Left kidney (tissue), 1 donor: ENCODE measurements at regions not wholly inside any gene's neighbourhood (a gene's known extent, or its start where the extent isn't known, plus 50 kb on each side); places are given as distances from the start of the nearest gene placed in this dataset.
A peak's percentile ranks its signal among the peaks of the same experiment; 100 is the strongest.

Experiments
- DNase-seq: peaks from one replicate; pipeline ENCODE4 v3.0.0-alpha.2; 2013

DNA sequence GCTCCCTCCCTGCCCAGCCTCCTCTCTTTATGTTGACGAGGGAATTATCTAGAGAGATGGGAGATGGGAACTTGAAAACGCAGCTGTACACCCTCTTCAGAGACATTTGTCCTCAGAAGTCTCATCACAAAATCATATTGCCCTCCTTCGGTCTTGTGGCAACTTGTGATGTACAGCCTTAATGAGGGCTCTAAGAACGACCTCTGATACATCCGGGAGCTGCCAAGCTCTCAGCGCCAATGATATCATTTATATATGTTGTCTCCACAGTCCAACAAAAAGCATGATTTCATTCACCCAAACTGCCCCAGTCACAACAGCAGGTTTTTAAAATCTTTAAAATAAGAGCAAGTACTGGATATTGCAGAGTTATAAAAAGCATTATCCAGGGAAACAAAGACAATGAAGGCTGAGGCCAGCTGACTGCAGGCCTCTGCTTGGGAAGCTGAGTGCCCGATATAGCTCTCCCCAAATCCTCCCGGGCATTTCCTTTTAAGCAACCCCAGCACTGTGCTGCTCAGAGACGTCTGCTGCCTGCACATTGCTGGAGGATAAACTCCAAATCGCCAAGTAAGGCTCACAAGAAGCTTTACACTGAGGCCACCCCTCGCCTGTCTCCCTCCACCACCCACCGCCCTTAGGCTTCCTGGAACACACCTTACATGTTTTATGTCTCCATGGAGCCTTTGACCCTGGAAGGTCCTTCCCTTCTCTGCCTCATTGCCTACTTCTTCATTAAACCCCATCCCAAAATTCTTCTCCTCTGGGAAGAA, 236.1 kb downstream of the C1orf94 start:
- DNase-seq, result no peak

DNA sequence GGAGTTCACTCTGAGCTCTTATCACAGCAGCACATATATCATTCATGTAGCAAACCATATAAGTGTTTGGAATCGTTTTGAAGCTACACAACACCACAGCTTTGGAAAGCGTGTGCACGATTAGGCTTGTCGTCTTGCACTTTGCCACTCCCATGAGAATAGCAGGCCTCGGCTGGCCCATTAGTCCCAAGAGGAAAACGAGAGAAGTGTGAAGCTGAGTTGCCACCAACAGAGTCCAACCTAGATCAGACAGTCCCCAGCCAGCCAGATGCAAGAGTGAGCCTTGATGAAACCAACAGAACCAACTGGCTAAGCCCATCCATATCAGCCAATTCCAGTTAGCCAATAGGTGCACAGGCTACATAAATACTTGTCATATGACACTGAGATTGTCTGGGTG, 238.4 kb downstream of the C1orf94 start:
- DNase-seq, result no peak

DNA sequence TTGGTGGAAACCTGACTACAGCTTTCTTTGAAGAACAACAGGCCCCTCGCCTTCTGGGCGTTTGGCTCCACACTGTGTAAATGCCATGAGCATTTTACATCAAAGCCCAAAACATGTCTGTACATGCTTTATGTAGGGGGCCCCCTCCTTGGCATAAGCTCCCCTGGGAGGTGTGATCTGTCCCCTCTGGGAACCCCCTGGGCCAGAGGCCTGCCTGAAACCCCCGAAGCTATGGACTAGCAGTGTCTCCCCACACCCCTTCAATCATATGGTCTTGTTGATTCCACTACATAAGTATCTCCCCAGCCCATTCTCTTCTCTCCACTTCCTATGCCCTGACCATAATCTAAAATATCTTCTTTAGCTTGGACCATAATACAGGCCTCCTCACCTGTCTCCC, 241.5 kb downstream of the C1orf94 start:
- DNase-seq, result no peak

DNA sequence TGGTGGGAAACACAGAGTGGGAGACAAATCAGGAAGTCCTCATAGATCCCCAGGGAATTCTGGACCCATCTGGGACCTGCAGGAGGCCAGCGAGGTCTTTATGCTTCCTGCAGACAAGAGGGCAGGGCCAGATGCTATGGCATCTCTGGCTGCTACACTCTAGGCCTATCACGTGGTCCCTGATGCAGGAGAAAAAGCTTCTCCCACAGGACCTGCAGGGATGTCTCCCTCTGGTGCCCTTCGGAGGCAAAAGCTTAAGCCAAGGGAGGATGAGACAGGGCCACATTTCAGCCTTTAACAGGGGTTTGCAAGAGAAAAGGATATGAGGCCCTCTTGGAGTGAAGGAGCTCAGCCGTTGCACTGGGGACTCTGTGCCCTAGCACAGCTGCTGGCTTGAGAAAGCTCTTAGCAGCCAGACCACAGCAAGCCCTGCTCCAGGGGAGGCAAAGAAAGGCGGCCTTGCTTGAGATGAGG, 243.0 kb downstream of the C1orf94 start:
- peak; percentile 40 for DNase-seq

DNA sequence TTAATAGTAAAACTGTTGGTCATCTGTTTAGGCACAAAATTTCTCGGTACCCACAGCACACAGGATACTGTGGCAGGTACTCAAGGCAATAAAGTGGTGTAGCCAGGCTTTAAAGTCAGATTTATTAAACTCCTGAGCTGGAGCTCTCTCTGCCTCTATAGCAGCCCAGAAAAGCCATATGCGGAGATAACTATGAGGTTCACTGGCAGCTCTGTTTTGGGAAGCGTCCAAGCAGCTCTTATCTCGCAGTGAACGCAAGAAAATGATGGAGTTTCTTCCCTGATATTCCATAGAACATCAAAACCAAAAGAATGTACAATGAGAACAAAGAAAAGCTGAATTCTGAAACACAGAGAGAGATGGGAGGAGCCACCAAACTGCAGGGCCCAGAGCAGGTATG, 248.3 kb downstream of the C1orf94 start:
- DNase-seq, result no peak

DNA sequence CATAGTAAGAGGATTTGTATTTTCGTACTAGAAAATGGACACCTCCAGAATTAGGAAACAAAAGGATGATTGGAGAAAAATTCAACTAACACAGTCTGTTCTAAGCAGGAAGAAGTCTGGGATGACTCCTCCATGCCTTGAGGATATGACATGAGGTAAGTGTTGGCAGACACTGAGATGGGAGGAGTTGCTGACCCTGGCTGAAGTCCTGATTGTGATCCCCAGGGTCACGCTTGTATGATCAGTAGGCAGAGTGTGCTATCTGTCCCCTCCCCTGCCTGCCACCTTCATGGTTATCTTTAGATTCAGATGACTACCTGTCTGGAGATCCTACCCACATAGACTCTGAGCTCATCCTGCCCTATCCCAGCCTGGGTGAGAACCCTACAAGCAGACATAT, 249.1 kb downstream of the C1orf94 start:
- DNase-seq, result no peak

DNA sequence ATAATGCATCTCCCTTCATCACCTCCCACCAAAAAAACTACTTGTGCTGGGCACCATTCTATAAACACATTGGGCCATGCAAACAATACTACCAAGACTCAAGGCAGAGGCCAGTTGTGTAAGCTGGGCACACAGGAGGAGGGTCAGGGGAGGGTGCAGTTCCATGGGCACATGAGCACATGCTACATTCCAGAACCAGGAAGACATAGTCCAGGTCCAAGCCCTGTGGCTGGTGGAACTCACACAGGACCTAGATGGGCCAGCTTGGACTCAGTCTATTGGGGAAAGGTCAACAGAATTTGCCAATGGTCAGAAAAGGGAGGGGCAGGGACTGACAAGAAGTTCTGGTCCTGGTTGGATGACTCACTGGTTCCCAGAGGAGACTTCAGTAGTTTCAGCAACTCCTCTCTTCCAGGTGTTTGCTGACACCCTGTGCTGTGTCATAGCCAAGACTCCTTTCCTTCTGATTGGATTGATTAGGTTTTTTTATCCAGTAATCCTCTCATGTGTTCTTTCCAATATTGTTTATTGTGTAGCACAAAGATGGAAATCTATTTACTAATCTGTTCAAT, 249.7 kb downstream of the C1orf94 start:
- DNase-seq, result no peak

DNA sequence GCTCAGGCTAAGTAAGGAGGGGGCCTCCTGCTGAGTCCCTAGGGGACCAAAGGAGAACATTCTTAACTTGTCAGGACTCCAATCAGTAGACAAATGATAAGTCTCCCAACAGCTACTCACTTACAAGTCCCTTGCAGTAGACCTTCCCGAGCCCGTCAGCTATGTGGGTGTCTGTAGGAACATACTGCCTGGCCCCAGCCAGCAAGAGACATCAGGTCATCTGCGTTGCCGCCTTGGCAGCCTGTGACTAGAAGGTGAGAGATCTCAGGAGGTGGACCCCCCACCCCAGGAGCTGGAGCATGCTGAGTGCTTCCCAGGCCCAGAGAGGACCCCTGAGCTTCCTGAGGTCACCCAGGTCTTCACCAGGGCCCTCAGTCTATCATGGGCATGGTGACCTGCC, 250.5 kb downstream of the C1orf94 start:
- DNase-seq, result no peak

DNA sequence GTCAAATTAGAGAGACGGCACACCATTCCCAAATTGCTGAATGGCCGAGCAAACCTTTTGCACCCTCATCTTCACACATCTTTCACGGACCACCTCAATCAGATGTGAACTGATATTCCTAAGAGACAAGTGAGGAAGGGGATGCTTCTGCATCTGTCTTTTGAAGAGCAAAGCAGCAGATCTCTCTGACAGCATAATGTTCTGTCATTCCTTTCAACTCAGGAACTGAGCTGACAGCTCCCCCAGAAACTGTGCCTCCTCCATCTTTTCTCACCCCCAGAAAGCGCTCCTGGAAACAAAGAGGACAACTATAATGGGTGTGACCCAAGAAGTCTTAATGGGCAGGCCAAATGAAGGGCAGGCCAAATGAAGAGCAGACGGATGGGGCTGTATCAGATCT, 256.4 kb downstream of the C1orf94 start:
- DNase-seq, result no peak

DNA sequence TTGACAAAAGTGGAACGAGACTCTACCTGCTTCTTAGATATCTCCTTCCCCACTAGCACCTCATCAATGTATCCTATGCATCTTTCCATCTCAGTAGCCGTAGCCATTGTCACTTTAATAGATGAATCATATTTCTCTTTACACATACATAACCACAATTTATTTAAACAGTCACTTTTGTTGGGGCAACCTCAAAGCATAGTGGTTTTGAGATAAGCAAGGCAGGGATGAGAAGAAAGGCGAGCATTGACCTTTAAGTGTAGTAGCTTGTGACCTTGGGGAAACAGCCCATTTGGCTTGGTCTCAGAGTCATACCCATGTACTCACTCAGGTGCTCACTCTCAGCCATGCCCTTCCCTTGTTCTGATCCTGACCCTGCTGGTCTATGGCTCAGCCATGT, 260.1 kb downstream of the C1orf94 start:
- DNase-seq, result no peak

DNA sequence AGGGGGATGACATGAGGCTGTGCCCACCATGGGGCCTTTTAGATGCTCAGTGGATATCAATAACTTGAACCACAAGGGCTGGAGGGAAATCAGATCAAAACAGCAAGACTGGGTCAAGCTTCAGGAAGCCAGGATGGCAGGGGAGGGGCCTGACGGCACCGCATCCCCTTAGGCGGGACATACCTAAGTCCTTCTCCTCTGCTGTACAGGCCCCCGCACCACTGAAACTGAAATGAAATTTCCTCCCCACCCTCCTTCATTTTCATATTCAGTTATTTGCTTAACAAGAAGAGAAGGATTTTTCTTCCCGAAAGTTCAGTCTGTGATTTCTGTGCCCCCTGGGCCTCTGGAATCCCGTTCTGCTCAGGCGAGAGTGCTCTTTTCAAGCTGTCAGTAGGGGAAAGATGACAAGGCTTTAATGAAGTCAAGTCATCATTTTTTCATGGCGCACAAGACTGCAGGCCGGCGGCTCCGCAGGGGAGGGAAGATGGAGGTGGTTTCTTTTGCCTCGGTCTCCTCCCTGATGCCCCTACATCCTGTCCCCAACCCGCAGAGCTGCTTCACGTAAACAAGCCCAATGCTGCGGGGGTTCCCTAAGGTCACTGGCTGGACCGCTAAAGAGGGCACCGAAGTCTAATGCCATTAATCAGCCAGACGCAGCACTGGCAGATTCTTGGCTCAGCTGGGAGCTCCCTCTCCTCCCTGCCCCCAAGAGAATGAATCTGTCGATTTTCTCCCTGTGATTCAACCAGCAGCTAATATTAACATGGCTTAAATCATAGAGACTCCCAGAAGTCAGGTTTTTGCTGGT, 264.8 kb downstream of the C1orf94 start:
- no peak for DNase-seq

DNA sequence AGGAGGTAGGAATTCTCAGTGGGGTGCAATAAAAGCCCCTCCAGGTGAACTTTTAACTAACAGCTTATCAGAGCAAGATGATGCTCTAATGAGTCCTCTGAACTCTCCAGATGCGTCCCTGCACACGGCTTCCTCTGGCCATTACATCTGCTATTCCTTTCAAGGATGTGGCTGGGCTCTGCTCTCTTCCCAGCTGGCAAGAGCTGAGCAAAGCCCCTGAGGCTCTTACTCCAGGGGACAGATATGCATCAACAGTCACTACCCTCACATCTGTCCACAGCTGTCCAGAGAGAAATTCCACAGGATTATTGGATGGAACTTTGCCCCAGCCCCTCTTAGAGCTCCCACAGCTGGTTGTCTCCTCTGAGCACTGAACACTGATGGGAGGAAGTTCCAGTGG, 267.8 kb downstream of the C1orf94 start:
- peak; percentile 21 for DNase-seq

DNA sequence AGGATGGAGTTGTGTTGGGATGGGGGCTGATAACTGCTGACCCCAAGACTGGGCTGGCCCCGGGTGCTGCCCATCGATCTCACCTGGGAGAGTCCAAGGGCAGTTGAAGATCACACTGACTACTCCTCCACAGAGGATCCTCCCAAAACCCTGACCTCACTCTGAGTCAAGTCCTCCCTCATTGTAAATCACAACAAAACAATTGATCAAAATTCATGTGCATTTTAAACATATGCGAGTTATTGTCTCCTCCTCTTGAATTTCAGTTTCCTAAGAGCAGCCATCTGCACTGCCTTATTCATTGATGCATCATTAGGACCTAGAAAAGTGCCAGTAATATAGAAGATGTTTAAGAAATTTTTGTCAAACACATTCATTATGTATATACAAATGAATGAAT, 273.6 kb downstream of the C1orf94 start:
- no peak for DNase-seq

DNA sequence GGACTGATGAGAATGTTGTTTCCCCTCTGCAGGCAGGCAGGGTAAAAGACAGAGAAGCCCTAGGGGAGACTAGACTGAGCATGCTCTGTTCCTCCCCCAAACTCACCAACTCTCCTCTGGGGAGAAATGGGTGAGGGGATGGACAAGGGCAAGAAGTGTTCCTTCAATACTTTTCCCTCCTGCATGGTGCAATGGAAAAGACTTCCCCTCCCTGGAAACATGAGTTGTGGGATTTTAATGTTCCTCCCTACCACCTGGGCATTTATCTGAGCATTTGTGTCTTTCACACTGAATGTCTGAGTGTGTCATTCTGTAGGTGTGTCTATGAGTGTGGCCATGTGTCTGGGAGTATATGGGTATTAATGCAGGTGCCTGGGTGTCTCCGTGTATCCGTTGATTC, 275.7 kb downstream of the C1orf94 start:
- no peak for DNase-seq

DNA sequence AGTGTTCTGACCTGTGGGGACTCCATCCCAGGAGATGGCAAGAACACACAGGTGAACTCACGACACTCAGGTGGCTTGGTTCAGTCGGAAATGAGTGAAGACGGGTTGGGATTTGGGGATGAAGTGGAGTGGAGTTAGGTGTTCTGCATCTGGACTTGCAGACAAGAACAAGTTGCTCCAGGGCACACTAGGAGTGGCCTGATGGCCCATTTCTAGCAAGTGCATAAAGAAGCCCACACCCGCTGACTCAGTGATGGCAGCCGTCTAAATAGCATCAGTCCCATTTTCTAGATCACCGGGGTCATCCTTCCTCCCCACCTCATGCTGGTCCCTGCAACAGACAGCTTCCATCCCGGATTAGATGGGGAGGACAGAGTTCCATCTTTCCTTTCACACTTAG, 278.4 kb downstream of the C1orf94 start:
- DNase-seq, result no peak

DNA sequence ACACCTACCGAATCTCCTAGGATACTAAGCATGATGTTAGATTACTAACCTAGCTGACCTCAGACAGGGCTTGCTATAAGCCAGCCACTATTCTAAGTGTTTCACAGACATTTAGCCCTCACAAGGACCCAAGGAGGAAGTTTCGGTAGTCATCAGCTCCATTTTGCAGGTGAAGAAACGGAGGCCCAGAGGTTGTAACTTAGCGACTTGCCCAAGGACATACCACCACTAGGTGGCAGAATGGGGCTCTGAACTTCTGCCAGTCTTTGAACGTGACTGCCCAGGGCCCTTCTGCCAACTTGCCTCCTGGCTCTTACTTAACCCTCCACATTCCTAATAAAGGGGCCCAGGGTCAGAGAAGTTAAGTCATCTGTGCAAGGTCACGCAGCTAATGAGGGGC, 283.5 kb downstream of the C1orf94 start:
- peak; percentile 29 for DNase-seq

DNA sequence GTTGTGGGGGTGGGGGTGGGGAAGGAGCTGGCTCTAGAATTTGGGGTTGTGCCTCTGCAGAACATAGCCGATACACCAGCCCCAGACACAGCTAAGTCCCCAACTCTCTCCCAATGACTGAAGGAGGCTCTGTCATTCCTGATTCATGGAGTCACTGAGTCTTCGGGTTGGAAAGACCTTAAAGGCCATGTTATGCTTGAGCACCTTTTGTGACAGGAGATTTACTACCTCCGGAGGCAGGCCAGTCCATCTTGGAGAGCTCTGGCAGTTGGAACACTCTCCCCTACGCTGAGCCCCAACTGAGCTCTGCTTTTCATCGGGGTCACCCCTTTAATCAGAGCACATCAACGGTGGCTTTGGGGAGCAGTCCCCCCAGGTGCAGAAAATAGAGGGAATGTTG, 284.4 kb upstream of the GJB5 start:
- DNase-seq, result peak; percentile 45

DNA sequence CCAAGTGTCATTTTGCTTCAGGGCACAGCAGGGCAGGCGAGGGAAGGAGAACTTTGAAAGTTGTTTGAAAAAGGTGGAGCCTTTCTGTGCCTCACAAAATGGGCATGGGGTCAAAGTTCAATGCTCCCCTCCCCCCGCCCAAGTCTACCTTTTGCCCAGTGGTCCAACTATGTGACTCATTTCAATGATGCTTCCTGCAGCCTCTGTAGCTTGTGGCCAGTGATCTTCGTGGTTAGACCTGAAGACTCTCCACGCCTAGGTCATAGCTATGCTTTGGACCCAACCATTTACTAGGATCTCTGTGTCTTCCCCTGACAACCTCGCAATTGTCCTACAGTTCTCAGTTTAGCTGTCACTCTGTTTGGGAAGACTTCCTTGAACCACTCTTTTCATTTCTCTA, 280.3 kb upstream of the GJB5 start:
- no peak for DNase-seq

DNA sequence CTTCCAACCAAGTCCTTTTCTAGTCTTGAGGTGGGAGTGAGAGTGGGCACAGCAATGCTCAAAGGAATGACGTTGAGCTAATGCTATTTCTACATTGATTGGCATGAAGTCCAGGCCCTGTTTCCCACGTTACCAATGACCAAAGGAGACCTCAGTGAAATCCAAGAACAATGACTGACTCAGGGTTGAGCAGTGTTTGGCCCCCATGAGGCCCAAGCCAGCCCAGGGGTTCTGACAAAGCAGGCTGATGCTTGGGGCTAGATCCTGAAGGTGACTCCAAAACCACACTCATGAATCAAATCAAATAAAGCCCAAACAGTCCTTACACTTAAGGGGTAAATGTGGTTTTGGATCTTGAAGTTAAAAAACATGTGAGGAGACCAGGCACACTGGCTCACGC, 278.5 kb upstream of the GJB5 start:
- no peak for DNase-seq

DNA sequence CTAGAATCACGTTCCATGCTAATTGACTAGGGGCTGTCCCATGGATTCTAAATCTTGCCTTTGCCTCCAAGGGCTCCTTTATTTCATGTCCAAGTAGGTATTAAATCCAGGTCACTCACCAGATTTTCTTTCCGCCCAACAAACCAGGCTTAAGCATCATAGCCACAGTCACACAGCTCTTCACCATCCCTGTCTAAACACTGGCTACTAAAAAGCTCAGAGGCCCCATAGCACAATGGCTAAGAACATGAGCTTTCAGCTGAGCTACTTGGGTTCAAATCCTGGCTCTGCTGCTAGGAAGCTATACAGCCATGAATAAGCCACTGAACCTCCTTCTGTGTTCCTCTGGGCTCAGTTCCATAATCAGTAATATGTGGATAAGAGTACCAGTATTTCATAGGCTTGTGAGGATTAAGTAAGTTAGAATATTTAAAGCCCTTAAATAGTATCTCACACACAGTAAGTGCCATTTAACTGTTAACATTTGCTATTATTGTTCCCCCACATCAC, 277.2 kb upstream of the GJB5 start:
- no peak for DNase-seq

DNA sequence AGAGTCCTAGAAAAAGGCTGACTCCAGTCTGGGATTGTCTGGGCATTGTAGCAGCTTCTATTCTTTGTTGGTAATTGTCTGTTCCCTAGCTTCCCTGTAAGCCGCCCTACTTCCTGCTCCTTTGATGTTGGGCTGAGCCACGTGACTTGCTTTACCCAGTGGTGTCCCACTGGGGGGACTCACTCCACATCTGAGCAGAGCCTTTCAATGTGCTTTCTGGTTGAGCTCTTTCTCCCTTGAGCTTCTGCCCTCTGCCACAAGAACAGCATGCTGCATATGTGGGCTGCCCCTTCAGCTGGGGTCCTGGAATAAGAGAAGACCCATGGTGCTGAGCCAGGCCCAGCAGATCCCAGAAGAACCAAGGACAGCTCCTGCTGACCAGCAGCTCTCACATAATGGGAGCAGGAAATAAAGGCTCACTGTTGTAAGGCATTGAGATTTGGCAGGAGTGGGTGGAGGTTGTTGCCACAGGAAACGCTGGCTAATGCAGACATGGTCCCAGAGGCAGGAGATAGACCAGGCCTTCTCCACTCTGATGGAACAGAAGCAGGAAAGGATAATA, 276.3 kb upstream of the GJB5 start:
- no peak for DNase-seq

DNA sequence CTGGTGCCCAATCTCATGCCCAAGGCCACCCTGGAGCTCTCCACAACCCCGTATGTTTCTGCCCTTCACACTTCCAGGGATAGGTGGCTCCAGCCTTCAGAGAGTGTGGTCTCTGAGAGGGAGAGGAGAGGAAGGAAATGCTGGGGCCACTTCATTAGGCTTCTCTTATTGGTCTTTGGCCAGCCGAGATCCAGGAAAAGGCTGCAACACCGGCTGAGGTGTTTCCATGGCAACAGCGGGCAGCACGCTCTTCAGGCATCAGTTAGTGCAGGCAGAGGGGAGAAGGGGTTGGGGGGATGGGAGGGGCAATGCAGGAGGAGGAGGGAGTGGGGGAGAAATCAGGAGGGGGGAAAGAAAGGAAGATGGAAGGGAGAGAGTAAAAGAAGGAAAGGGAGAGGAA, 275.1 kb upstream of the GJB5 start:
- no peak for DNase-seq
